CD14-positive monocyte (primary cell): ENCODE measurements at regions not wholly inside any gene's neighbourhood (a gene's known extent, or its start where the extent isn't known, plus 50 kb on each side); places are given as distances from the start of the nearest gene placed in this dataset.
A peak's percentile ranks its signal among the peaks of the same experiment; 100 is the strongest.

Experiments
- DNase-seq, 3 donors: peaks; one replicate each; pipeline ENCODE4 v3.0.0-alpha.2; 2011 to 2022
- H2AFZ ChIP-seq: 2 replicates; pipeline ENCODE4 v1.6.0; 2012; ENCODE audit warnings: mild to moderate bottlenecking, low read depth, low read length, inconsistent platforms; ENCODE audit not compliant: insufficient read depth, poor library complexity, severe bottlenecking
- H3K27ac ChIP-seq, 2 donors: 1 replicate in 1 of 2; 2 replicates in 1 of 2; pipeline ENCODE4 v1.5.1; 2012 to 2013; ENCODE audit warnings: low read length in 2 of 2, control low read depth in 1 of 2, inconsistent platforms in 1 of 2, low read depth in 1 of 2, mild to moderate bottlenecking in 1 of 2
- H3K27me3 ChIP-seq, 2 donors: one replicate each; pipeline versions ENCODE4 v1.6.0 to v1.6.1; 2011 to 2013; ENCODE audit warnings: low read length in 2 of 2; ENCODE audit not compliant: control insufficient read depth in 2 of 2, insufficient read depth in 2 of 2
- H3K36me3 ChIP-seq, 2 donors: replicated peaks in 1 of 2; 1 replicate in 1 of 2; 2 replicates in 1 of 2; pipeline versions ENCODE4 v1.5.1 to v1.6.1; 2012 to 2013; ENCODE audit warnings: low read length in 2 of 2, control low read depth in 1 of 2, inconsistent platforms in 1 of 2, mild to moderate bottlenecking in 1 of 2; ENCODE audit not compliant: insufficient read depth in 2 of 2, control insufficient read depth in 1 of 2
- H3K4me1 ChIP-seq, 2 donors: 1 replicate in 1 of 2; 2 replicates in 1 of 2; pipeline versions ENCODE4 v1.5.1 to v1.6.1; 2012 to 2013; ENCODE audit warnings: low read length in 2 of 2, control low read depth in 1 of 2, inconsistent platforms in 1 of 2, mild to moderate bottlenecking in 1 of 2, moderate library complexity in 1 of 2; ENCODE audit not compliant: insufficient read depth in 2 of 2, control insufficient read depth in 1 of 2
- H3K4me2 ChIP-seq: replicated peaks from 2 replicates; pipeline ENCODE3; 2012; ENCODE audit warnings: low read length, moderate library complexity, mild to moderate bottlenecking; ENCODE audit not compliant: poor library complexity, severe bottlenecking; ENCODE audit errors: extremely low read depth
- H3K4me3 ChIP-seq, 3 experiments: fragments of 200-600 bp in 1 of 3; sonication (generic) in 1 of 3; replicated peaks in 1 of 3; 1 replicate in 2 of 3; 2 replicates in 1 of 3; pipeline ENCODE4 v1.5.1; 2011 to 2013; ENCODE audit warnings: low read length in 3 of 3, mild to moderate bottlenecking in 3 of 3, control low read depth in 2 of 3, low read depth in 2 of 3, inconsistent platforms in 1 of 3, moderate library complexity in 1 of 3
- H3K79me2 ChIP-seq: 2 replicates; pipeline ENCODE4 v1.6.0; 2012; ENCODE audit warnings: mild to moderate bottlenecking, control low read depth, inconsistent platforms, low read length, moderate library complexity; ENCODE audit not compliant: insufficient read depth
- H3K9ac ChIP-seq: 2 replicates; pipeline ENCODE4 v1.6.0; 2017; ENCODE audit warnings: low read length, mild to moderate bottlenecking; ENCODE audit not compliant: insufficient read depth, poor library complexity, severe bottlenecking
- H3K9me3 ChIP-seq, 2 donors: replicated peaks in 1 of 2; 1 replicate in 1 of 2; 2 replicates in 1 of 2; pipeline versions ENCODE4 v1.5.1 to v1.6.1; 2012 to 2013; ENCODE audit warnings: low read length in 2 of 2, control low read depth in 1 of 2; ENCODE audit not compliant: control insufficient read depth in 1 of 2, insufficient read depth in 1 of 2
- H4K20me1 ChIP-seq: 2 replicates; pipeline ENCODE4 v1.6.0; 2012; ENCODE audit warnings: mild to moderate bottlenecking, low read length, control low read depth, moderate library complexity; ENCODE audit not compliant: insufficient read depth
- H3K27ac Mint-ChIP-seq, 7 donors: one replicate each; pipeline ENCODE4 v1.8.0; 2020; ENCODE audit warnings: mild to moderate bottlenecking in 7 of 7, mixed read lengths in 7 of 7, moderate library complexity in 6 of 7, inconsistent platforms in 2 of 7
- H3K27me3 Mint-ChIP-seq, 3 donors: one replicate each; pipeline ENCODE4 v1.8.0; 2021 to 2022; ENCODE audit warnings: low read depth in 3 of 3, mild to moderate bottlenecking in 3 of 3, mixed read lengths in 3 of 3, moderate library complexity in 3 of 3, inconsistent platforms in 1 of 3
- H3K36me3 Mint-ChIP-seq, 2 donors: one replicate each; pipeline ENCODE4 v1.8.0; 2020; ENCODE audit warnings: mixed read lengths in 2 of 2, inconsistent platforms in 1 of 2, mild to moderate bottlenecking in 1 of 2
- H3K4me1 Mint-ChIP-seq: one replicate; pipeline ENCODE4 v1.8.0; 2020; ENCODE audit warnings: mild to moderate bottlenecking, mixed read lengths
- H3K4me3 Mint-ChIP-seq, 2 donors: one replicate each; pipeline ENCODE4 v1.8.0; 2020; ENCODE audit warnings: mild to moderate bottlenecking in 2 of 2, mixed read lengths in 2 of 2, moderate library complexity in 1 of 2
- H3K9me3 Mint-ChIP-seq, 7 donors: one replicate each; pipeline ENCODE4 v1.8.0; 2020 to 2022; ENCODE audit warnings: mixed read lengths in 7 of 7, mild to moderate bottlenecking in 6 of 7, moderate library complexity in 6 of 7, inconsistent platforms in 2 of 7
- CTCF ChIP-seq: fragments of 200-600 bp; IDR thresholded peaks from one replicate; pipeline ENCODE4 v1.8.0; 2022; ENCODE audit warnings: antibody characterized with exemption, mild to moderate bottlenecking
- WGBS: methylation state at CpG from one replicate; pipeline ENCODE4 v1.1.5; 2013; ENCODE audit warnings: missing lambda C conversion rate; ENCODE audit not compliant: insufficient coverage; 5-methylcytosine and 5-hydroxymethylcytosine counted together
- intact Hi-C, 2 donors: fragments of 100-400 bp; cut with micrococcal nuclease; formaldehyde crosslinking; loops; one replicate each; pipeline versions ENCODE4 v1.15.0 to v1.15.1; 2023

GRCh38 chr4:89486673-89487072, 179.1 kb upstream of the GPRIN3 start:
- intact Hi-C loops: no loop called here
- no peak for DNase-seq
- Mint-ChIP-seq H3K4me3 (no peak overlapping the region), H3K4me1 (peaks cover 21% of the 10 kb centered on the region), H3K27me3 (no peaks in the 10 kb centered on the region), H3K27ac (no peak overlapping the region), H3K9me3 (peaks cover 0 to 11% (median 2%) of the 10 kb centered on the region in 7 donors), H3K36me3 (no peaks in the 10 kb centered on the region)
- H3K4me1 ChIP-seq: peaks cover 9% of the 10 kb centered on the region in 2 donors
- no peak overlapping the region for H3K4me3 ChIP-seq
- peak overlapping the region; percentile 74 for H3K4me2 ChIP-seq
- H3K27ac ChIP-seq: no peak overlapping the region
- H3K9ac ChIP-seq: no peak overlapping the region
- H3K9me3 ChIP-seq: peaks cover 0 to 2% of the 10 kb centered on the region in 2 donors
- peak overlapping the region; percentile 71 for H2AFZ ChIP-seq
- no peaks in the 10 kb centered on the region for H3K36me3 ChIP-seq
- no peak for TF ChIP-seq CTCF
- no peaks in the 10 kb centered on the region for H3K79me2 ChIP-seq
- no peaks in the 10 kb centered on the region for H4K20me1 ChIP-seq
- H3K27me3 ChIP-seq: no peaks in the 10 kb centered on the region

- no peaks in the 10 kb centered on the region for H3K36me3 Mint-ChIP-seq
- Histone ChIP-seq H3K27me3 (no peaks in the 10 kb centered on the region), H3K4me3 (no peak overlapping the region), H3K9ac (no peak overlapping the region), H3K79me2 (no peaks in the 10 kb centered on the region), H2AFZ (no peak overlapping the region), H3K27ac (no peak overlapping the region), H3K4me1 (peaks cover 9% of the 10 kb centered on the region in 2 donors), H4K20me1 (no peaks in the 10 kb centered on the region), H3K9me3 (peaks cover 0 to 2% of the 10 kb centered on the region in 2 donors), H3K4me2 (no peak overlapping the region), H3K36me3 (no peaks in the 10 kb centered on the region)
- H3K27me3 Mint-ChIP-seq: no peaks in the 10 kb centered on the region
- peaks cover 0 to 8% (median 2%) of the 10 kb centered on the region in 7 donors for H3K9me3 Mint-ChIP-seq
- H3K27ac Mint-ChIP-seq: no peak overlapping the region
- WGBS: no CpG with 5 or more reads among the region's 3 CpGs
- DNase-seq: no peak
- intact Hi-C loops: no loop called here
- H3K4me3 Mint-ChIP-seq: no peak overlapping the region
- H3K4me1 Mint-ChIP-seq: peaks cover 21% of the 10 kb centered on the region
- TF ChIP-seq CTCF: no peak
These were observed 178.4 kb upstream of the GPRIN3 start for GRCh38 chr4:89486042-89486441.
